Tibial artery (tissue), 4 donors: ENCODE measurements at regions not wholly inside any gene's neighbourhood (a gene's known extent, or its start where the extent isn't known, plus 50 kb on each side); places are given as distances from the start of the nearest gene placed in this dataset.

Experiments
- DNase-seq, 2 donors: peaks; one replicate each; pipeline ENCODE4 v3.0.0-alpha.2; 2019
- H3K27ac ChIP-seq, 2 donors: fragments of 200-600 bp; sonication (generic) in 1 of 2; 1 replicate in 1 of 2; 2 replicates in 1 of 2; pipeline ENCODE4 v1.5.1; 2018 to 2019; ENCODE audit warnings: mild to moderate bottlenecking in 1 of 2
- H3K27me3 ChIP-seq, 2 donors: fragments of 200-600 bp; sonication (generic) in 1 of 2; one replicate each; pipeline versions ENCODE4 v1.5.1 to v1.6.0; 2016 to 2019
- H3K36me3 ChIP-seq, 3 donors: fragments of 200-600 bp; sonication (generic) in 2 of 3; one replicate each; pipeline ENCODE4 v1.5.1; 2016 to 2019; ENCODE audit warnings: mild to moderate bottlenecking in 2 of 3
- H3K4me1 ChIP-seq, 4 donors: fragments of 200-600 bp; sonication (generic) in 2 of 4; 1 replicate in 3 of 4; 2 replicates in 1 of 4; pipeline ENCODE4 v1.5.1; 2016 to 2019
- H3K4me3 ChIP-seq, 2 donors: fragments of 200-600 bp; sonication (generic) in 1 of 2; 1 replicate in 1 of 2; 2 replicates in 1 of 2; pipeline ENCODE4 v1.5.1; 2018 to 2019; ENCODE audit warnings: mild to moderate bottlenecking in 2 of 2
- H3K9me3 ChIP-seq, 3 donors: fragments of 200-600 bp; sonication (generic) in 1 of 3; one replicate each; pipeline ENCODE4 v1.5.1; 2016 to 2019
- intact Hi-C: fragments of 100-400 bp; cut with DNase I; formaldehyde crosslinking; loops from one replicate; pipeline ENCODE4 v1.15.0; 2023; ENCODE audit warnings: low total_unique reads
- TF ChIP-seq, protein P1 (sequence below), 2 experiments: fragments of 200-600 bp in 1 of 2; fragments of 450-650 bp in 1 of 2; IDR thresholded peaks; one replicate each; pipeline ENCODE4 v1.5.1; 2017 to 2019; ENCODE audit warnings: antibody characterized with exemption in 2 of 2, mild to moderate bottlenecking in 1 of 2, moderate library complexity in 1 of 2

- Histone ChIP-seq H3K9me3 (no peaks in the 10 kb centered on the region), H3K4me3 (no peak overlapping the region), H3K4me1 (peaks cover 0 to 10% (median under 1%) of the 10 kb centered on the region in 4 donors), H3K36me3 (no peaks in the 10 kb centered on the region), H3K27ac (no peak overlapping the region), H3K27me3 (peaks cover 0 to 2% of the 10 kb centered on the region in 2 donors)
- TF ChIP-seq, protein P1, sequence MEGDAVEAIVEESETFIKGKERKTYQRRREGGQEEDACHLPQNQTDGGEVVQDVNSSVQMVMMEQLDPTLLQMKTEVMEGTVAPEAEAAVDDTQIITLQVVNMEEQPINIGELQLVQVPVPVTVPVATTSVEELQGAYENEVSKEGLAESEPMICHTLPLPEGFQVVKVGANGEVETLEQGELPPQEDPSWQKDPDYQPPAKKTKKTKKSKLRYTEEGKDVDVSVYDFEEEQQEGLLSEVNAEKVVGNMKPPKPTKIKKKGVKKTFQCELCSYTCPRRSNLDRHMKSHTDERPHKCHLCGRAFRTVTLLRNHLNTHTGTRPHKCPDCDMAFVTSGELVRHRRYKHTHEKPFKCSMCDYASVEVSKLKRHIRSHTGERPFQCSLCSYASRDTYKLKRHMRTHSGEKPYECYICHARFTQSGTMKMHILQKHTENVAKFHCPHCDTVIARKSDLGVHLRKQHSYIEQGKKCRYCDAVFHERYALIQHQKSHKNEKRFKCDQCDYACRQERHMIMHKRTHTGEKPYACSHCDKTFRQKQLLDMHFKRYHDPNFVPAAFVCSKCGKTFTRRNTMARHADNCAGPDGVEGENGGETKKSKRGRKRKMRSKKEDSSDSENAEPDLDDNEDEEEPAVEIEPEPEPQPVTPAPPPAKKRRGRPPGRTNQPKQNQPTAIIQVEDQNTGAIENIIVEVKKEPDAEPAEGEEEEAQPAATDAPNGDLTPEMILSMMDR (IDR thresholded peaks at IDR 0.05): no peak
- intact Hi-C loops: no loop called here
- DNase-seq: no peak
Measured at GRCh38 chr15:77548589-77549557, 83.8 kb downstream of the LINGO1 start.

DNA sequence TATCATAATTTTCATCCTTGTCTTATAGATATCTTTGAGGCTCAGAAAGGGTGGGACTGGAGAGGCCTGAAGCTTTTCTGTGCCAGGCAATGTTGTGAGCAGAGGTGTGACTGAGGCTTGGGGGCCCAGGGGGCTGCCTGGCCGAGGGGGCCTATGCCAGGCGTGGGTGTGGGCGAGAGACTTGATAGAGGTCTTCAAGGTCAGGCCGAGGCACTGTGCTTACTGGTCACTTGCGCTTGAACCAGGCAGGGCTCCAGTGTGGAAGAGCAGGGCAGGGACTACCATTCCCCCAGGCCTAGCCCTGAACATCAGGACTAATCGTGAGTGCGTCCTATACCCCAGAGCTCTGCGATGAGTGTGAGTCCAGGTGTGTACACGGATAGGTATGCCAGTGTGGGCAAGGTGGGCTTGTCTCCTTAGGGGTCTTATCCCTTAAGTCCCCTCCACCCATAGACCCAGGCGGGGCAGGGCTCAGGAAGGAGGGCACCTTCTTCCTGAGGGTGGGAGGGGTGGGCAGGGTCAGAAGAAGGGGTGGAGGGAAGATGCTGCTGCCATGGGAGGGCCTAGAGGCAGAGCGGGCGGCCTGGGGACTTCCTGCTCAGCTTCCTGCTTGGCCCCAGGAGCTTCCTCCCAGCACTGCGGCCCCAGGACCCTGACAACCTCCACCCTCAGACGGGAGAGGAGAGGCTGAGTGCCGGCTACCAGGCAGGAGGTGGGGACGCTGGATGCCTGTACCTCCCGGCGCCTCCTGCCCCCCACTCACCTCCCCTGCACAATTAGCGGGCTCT is 84.7 kb downstream of the LINGO1 start:
- Histone ChIP-seq H3K4me1 (peaks cover 0 to 17% (median 10%) of the 10 kb centered on the region in 4 donors), H3K36me3 (no peaks in the 10 kb centered on the region), H3K27ac (no peak overlapping the region), H3K4me3 (no peak overlapping the region), H3K9me3 (no peaks in the 10 kb centered on the region), H3K27me3 (peaks cover 0 to 2% of the 10 kb centered on the region in 2 donors)
- intact Hi-C loops: no loop called here
- no peak for DNase-seq
- TF ChIP-seq, protein P1 (IDR thresholded peaks at IDR 0.05): no peak

DNA sequence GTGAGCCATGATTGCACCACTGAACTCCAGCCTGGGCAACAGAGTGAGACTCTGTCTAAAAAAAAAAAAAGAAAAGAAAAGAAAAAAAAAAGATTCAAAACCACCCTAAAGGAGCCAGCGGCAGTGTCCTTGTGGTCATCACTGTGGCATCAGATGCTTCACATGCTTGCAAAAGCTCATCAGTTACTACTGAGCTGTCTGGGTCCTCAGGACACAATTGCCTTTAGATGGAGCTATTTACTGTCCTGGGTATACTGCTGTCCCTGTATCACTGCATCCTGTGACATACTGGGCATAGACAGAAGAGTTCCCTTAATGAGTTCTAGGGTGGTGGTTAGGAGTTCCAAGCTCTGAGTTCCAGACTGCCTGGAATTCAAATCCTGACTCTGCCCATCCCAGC is 85.8 kb downstream of the LINGO1 start:
- Histone ChIP-seq H3K4me1 (peaks cover 0 to 21% (median 16%) of the 10 kb centered on the region in 4 donors), H3K4me3 (no peak overlapping the region), H3K27ac (no peak overlapping the region), H3K9me3 (no peaks in the 10 kb centered on the region), H3K27me3 (peaks cover 0 to 2% of the 10 kb centered on the region in 2 donors), H3K36me3 (no peaks in the 10 kb centered on the region)
- DNase-seq: no peak
- TF ChIP-seq, protein P1 (IDR thresholded peaks at IDR 0.05): no peak
- intact Hi-C loops: no loop called here

- intact Hi-C loops: no loop called here
- TF ChIP-seq, protein P1 (IDR thresholded peaks at IDR 0.05): no peak
- Histone ChIP-seq H3K36me3 (no peaks in the 10 kb centered on the region), H3K27me3 (peaks cover 0 to 2% of the 10 kb centered on the region in 2 donors), H3K4me3 (no peak overlapping the region), H3K27ac (no peak overlapping the region), H3K4me1 (peaks cover 0 to 22% (median 15%) of the 10 kb centered on the region in 4 donors), H3K9me3 (no peaks in the 10 kb centered on the region)
- DNase-seq: no peak
Measured at GRCh38 chr15:77546050-77546501, 86.6 kb downstream of the LINGO1 start.

DNA sequence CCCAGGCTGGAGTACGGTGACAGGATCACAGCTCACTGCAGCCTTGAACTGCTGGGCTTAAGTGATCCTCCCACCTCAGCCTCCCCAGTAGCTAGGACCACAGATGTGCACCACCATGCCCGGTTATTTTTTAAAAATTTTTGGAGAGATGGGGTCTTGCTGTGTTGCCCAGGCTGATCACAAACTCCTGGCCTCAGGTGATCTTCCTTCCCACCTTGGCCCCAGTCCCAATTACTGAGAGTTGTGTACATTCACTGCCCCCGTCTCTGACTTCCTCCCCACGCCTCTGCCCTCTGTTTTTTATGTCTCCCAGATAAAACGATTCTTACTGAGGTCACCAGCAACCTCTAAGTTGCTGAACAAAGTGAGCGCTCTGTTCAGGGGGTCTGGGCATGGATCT is 87.7 kb downstream of the LINGO1 start:
- Histone ChIP-seq H3K27ac (no peak overlapping the region), H3K36me3 (no peaks in the 10 kb centered on the region), H3K27me3 (peaks cover 0 to 2% of the 10 kb centered on the region in 2 donors), H3K4me1 (peaks cover 0 to 22% (median 12%) of the 10 kb centered on the region in 4 donors), H3K4me3 (no peak overlapping the region), H3K9me3 (no peaks in the 10 kb centered on the region)
- no peak for DNase-seq
- intact Hi-C loops: no loop called here
- TF ChIP-seq, protein P1 (IDR thresholded peaks at IDR 0.05): no peak
